Mesenchymal stem cell (in vitro differentiated cells and primary cell): ENCODE measurements at regions not wholly inside any gene's neighbourhood (a gene's known extent, or its start where the extent isn't known, plus 50 kb on each side); places are given as distances from the start of the nearest gene placed in this dataset.
A peak's percentile ranks its signal among the peaks of the same experiment; 100 is the strongest.
"Not testable (repeated sequence)": the region's sequence is repeated elsewhere in the genome, so short reads cannot be mapped to it uniquely, and the experiment has no call there.

Experiments
- DNase-seq: peaks from one replicate; pipeline ENCODE4 v3.0.0-alpha.2; 2013
- H2AFZ ChIP-seq: one replicate; pipeline ENCODE4 v1.6.1; 2013; ENCODE audit warnings: low read depth, mild to moderate bottlenecking, control low read depth, inconsistent platforms, low read length, moderate library complexity
- H2AK5ac ChIP-seq: 2 replicates; pipeline ENCODE4 v1.6.1; 2013; ENCODE audit warnings: low read length, moderate library complexity, mild to moderate bottlenecking, inconsistent platforms; ENCODE audit not compliant: severe bottlenecking
- H2BK120ac ChIP-seq: one replicate; pipeline ENCODE4 v1.6.1; 2013; ENCODE audit warnings: low read depth, mild to moderate bottlenecking, inconsistent platforms, low read length, moderate library complexity
- H2BK12ac ChIP-seq, 2 experiments: one replicate each; pipeline ENCODE4 v1.6.1; 2013; ENCODE audit warnings: inconsistent platforms in 2 of 2, low read length in 2 of 2, mild to moderate bottlenecking in 2 of 2, moderate library complexity in 2 of 2, control low read depth in 1 of 2
- H2BK15ac ChIP-seq: one replicate; pipeline ENCODE4 v1.6.1; 2013; ENCODE audit warnings: mild to moderate bottlenecking, low read depth, inconsistent platforms; ENCODE audit not compliant: poor library complexity, severe bottlenecking
- H2BK5ac ChIP-seq: 2 replicates; pipeline ENCODE4 v1.6.1; 2013; ENCODE audit warnings: low read depth, mild to moderate bottlenecking, low read length, control low read depth, inconsistent platforms; ENCODE audit not compliant: poor library complexity, severe bottlenecking
- H3K14ac ChIP-seq, 2 experiments: one replicate each; pipeline ENCODE4 v1.6.1; 2013; ENCODE audit warnings: inconsistent platforms in 2 of 2, low read length in 2 of 2, control low read depth in 1 of 2, mild to moderate bottlenecking in 1 of 2, moderate library complexity in 1 of 2
- H3K18ac ChIP-seq, 2 experiments: one replicate each; pipeline ENCODE4 v1.6.1; 2013; ENCODE audit warnings: inconsistent platforms in 2 of 2, low read length in 2 of 2, control low read depth in 1 of 2, low read depth in 1 of 2, mild to moderate bottlenecking in 1 of 2
- H3K23ac ChIP-seq, 2 experiments: one replicate each; pipeline ENCODE4 v1.6.1; 2013; ENCODE audit warnings: inconsistent platforms in 2 of 2, low read length in 2 of 2, mild to moderate bottlenecking in 2 of 2, moderate library complexity in 2 of 2, control low read depth in 1 of 2
- H3K27ac ChIP-seq: 2 replicates; pipeline ENCODE4 v1.5.1; 2013; ENCODE audit warnings: mild to moderate bottlenecking, moderate library complexity, low read length, control low read depth, inconsistent platforms; ENCODE audit not compliant: poor library complexity, severe bottlenecking
- H3K27me3 ChIP-seq, 2 experiments: 2 replicates each; pipeline versions ENCODE4 v1.6.1 to v1.7.0; 2013; ENCODE audit warnings: low read length in 2 of 2, mild to moderate bottlenecking in 2 of 2, moderate library complexity in 2 of 2, control low read depth in 1 of 2, inconsistent platforms in 1 of 2; ENCODE audit not compliant: control insufficient read depth in 1 of 2, insufficient read depth in 1 of 2
- H3K36me3 ChIP-seq, 2 experiments: 2 replicates each; pipeline versions ENCODE4 v1.6.1 to v1.7.0; 2013; ENCODE audit warnings: low read length in 2 of 2, control low read depth in 1 of 2, inconsistent platforms in 1 of 2, low read depth in 1 of 2, mild to moderate bottlenecking in 1 of 2; ENCODE audit not compliant: insufficient read depth in 2 of 2, control insufficient read depth in 1 of 2
- H3K4ac ChIP-seq, 2 experiments: one replicate each; pipeline ENCODE4 v1.6.1; 2013; ENCODE audit warnings: inconsistent platforms in 2 of 2, low read length in 2 of 2, mild to moderate bottlenecking in 2 of 2, moderate library complexity in 2 of 2, control low read depth in 1 of 2, low read depth in 1 of 2
- H3K4me1 ChIP-seq: 2 replicates; pipeline ENCODE4 v1.6.1; 2013; ENCODE audit warnings: low read depth, low read length, control low read depth; ENCODE audit not compliant: control insufficient read depth, insufficient read depth
- H3K4me2 ChIP-seq: 2 replicates; pipeline ENCODE4 v1.6.1; 2013; ENCODE audit warnings: low read length, mild to moderate bottlenecking, inconsistent platforms; ENCODE audit not compliant: poor library complexity, severe bottlenecking
- H3K4me3 ChIP-seq, 2 experiments: 2 replicates each; pipeline versions ENCODE4 v1.5.1 to v1.7.0; 2013; ENCODE audit warnings: low read length in 2 of 2, mild to moderate bottlenecking in 2 of 2, control low read depth in 1 of 2, low read depth in 1 of 2; ENCODE audit not compliant: insufficient read depth in 1 of 2
- H3K79me1 ChIP-seq: replicated peaks from 2 replicates; pipeline ENCODE4 v1.6.1; 2013; ENCODE audit warnings: mild to moderate bottlenecking, control low read depth, low read length, inconsistent platforms; ENCODE audit not compliant: poor library complexity, severe bottlenecking
- H3K9ac ChIP-seq: 2 replicates; pipeline ENCODE4 v1.7.0; 2013; ENCODE audit warnings: mild to moderate bottlenecking, low read length, moderate library complexity
- H3K9me3 ChIP-seq: 2 replicates; pipeline ENCODE4 v1.7.0; 2013; ENCODE audit warnings: mild to moderate bottlenecking, low read length; ENCODE audit not compliant: control insufficient read depth
- H4K8ac ChIP-seq: one replicate; pipeline ENCODE4 v1.6.1; 2013; ENCODE audit warnings: inconsistent platforms, mild to moderate bottlenecking, low read length, moderate library complexity
- H4K91ac ChIP-seq: one replicate; pipeline ENCODE4 v1.6.1; 2013; ENCODE audit warnings: mild to moderate bottlenecking, low read length, inconsistent platforms
- WGBS: methylation state at CpG from one replicate; pipeline ENCODE4 v1.1.7; 2013; ENCODE audit warnings: mixed read lengths; 5-methylcytosine and 5-hydroxymethylcytosine counted together

- H3K4ac ChIP-seq, result no peak overlapping the region
- H3K4me1 ChIP-seq, result no peaks in the 10 kb centered on the region
- H3K9ac ChIP-seq, result no peak overlapping the region
- H3K23ac ChIP-seq, result no peak overlapping the region
- peaks cover 36% of the 10 kb centered on the region for H3K9me3 ChIP-seq
- H4K8ac ChIP-seq, result no peak overlapping the region
- peak overlapping the region in 1 of 2 experiments; percentile 46 for H3K14ac ChIP-seq
- no peak overlapping the region for H2BK12ac ChIP-seq
- 52% methylated on average over 4 of the region's 4 CpGs for WGBS
- no peak overlapping the region for H3K18ac ChIP-seq
- no peak overlapping the region for H4K91ac ChIP-seq
- no peaks in the 10 kb centered on the region for H3K79me1 ChIP-seq
- no peak overlapping the region for H3K27ac ChIP-seq
- H2BK5ac ChIP-seq, result no peak overlapping the region
- H2AFZ ChIP-seq, result no peak overlapping the region
- no peak overlapping the region for H2BK15ac ChIP-seq
- no peaks in the 10 kb centered on the region for H3K27me3 ChIP-seq
- H2AK5ac ChIP-seq, result no peak overlapping the region
- H3K4me2 ChIP-seq, result no peak overlapping the region
- no peak overlapping the region for H2BK120ac ChIP-seq
- no peak overlapping the region for H3K4me3 ChIP-seq
- DNase-seq, result no peak
- no peaks in the 10 kb centered on the region for H3K36me3 ChIP-seq
Observed at GRCh38 chr3:166510382-166510781, 673.2 kb upstream of the BCHE start.

GRCh38 chr3:166500420-166500819 is 663.2 kb upstream of the BCHE start:
- not testable (repeated sequence) for H3K4ac ChIP-seq, H3K18ac ChIP-seq, H3K4me1 ChIP-seq, H3K14ac ChIP-seq, H3K9me3 ChIP-seq, H2BK5ac ChIP-seq, H2BK15ac ChIP-seq, H3K4me2 ChIP-seq, H3K27ac ChIP-seq, H3K36me3 ChIP-seq, H4K91ac ChIP-seq, H2BK12ac ChIP-seq, H3K79me1 ChIP-seq, H2AFZ ChIP-seq, H3K27me3 ChIP-seq, H2BK120ac ChIP-seq, H3K4me3 ChIP-seq, H2AK5ac ChIP-seq, H3K23ac ChIP-seq, H3K9ac ChIP-seq, H4K8ac ChIP-seq, DNase-seq
- WGBS, result 80% methylated on average over 2 of the region's 2 CpGs

GRCh38 chr3:166499636-166500035 is 662.4 kb upstream of the BCHE start:
- no peak overlapping the region for H2BK12ac ChIP-seq
- H3K9ac ChIP-seq, result no peak overlapping the region
- H2BK5ac ChIP-seq, result no peak overlapping the region
- no peak overlapping the region for H2AFZ ChIP-seq
- no peak overlapping the region for H3K27ac ChIP-seq
- no peak overlapping the region for H4K8ac ChIP-seq
- H3K4me2 ChIP-seq, result no peak overlapping the region
- H3K23ac ChIP-seq, result no peak overlapping the region
- DNase-seq, result no peak
- no peaks in the 10 kb centered on the region for H3K36me3 ChIP-seq
- H3K18ac ChIP-seq, result no peak overlapping the region
- no peaks in the 10 kb centered on the region for H3K27me3 ChIP-seq
- no peak overlapping the region for H3K4me3 ChIP-seq
- 54% methylated on average over 2 of the region's 3 CpGs for WGBS
- H2AK5ac ChIP-seq, result no peak overlapping the region
- H2BK15ac ChIP-seq, result no peak overlapping the region
- H2BK120ac ChIP-seq, result no peak overlapping the region
- no peak overlapping the region for H3K4ac ChIP-seq
- no peaks in the 10 kb centered on the region for H3K9me3 ChIP-seq
- no peaks in the 10 kb centered on the region for H3K4me1 ChIP-seq
- H3K79me1 ChIP-seq, result no peaks in the 10 kb centered on the region
- no peak overlapping the region for H4K91ac ChIP-seq
- H3K14ac ChIP-seq, result no peak overlapping the region

GRCh38 chr3:166498446-166498845 is 661.2 kb upstream of the BCHE start:
- no peak overlapping the region for H2BK5ac ChIP-seq
- H3K23ac ChIP-seq, result no peak overlapping the region
- no peak overlapping the region for H2AK5ac ChIP-seq
- no peak overlapping the region for H3K4ac ChIP-seq
- no peak overlapping the region for H3K4me2 ChIP-seq
- H2BK120ac ChIP-seq, result no peak overlapping the region
- peaks cover 4% of the 10 kb centered on the region for H3K9me3 ChIP-seq
- no peak overlapping the region for H3K27ac ChIP-seq
- 82% methylated on average over 1 of the region's 3 CpGs for WGBS
- H3K27me3 ChIP-seq, result no peaks in the 10 kb centered on the region
- H3K18ac ChIP-seq, result no peak overlapping the region
- no peak overlapping the region for H3K9ac ChIP-seq
- H3K36me3 ChIP-seq, result no peaks in the 10 kb centered on the region
- H3K4me3 ChIP-seq, result no peak overlapping the region
- no peak overlapping the region for H2AFZ ChIP-seq
- no peaks in the 10 kb centered on the region for H3K4me1 ChIP-seq
- no peak overlapping the region for H3K14ac ChIP-seq
- DNase-seq, result no peak
- no peak overlapping the region for H2BK15ac ChIP-seq
- H3K79me1 ChIP-seq, result no peaks in the 10 kb centered on the region
- H4K91ac ChIP-seq, result no peak overlapping the region
- no peak overlapping the region for H2BK12ac ChIP-seq
- no peak overlapping the region for H4K8ac ChIP-seq
